ENCODE measurements at regions not wholly inside any gene's neighbourhood (a gene's known extent, or its start where the extent isn't known, plus 50 kb on each side); places are given as distances from the start of the nearest gene placed in this dataset.

- DNase-seq (ENCODE audit: low spot score), result no peak
These were observed 69.1 kb upstream of the TBCA start for GRCh38 chr5:77845324-77845646.

DNA sequence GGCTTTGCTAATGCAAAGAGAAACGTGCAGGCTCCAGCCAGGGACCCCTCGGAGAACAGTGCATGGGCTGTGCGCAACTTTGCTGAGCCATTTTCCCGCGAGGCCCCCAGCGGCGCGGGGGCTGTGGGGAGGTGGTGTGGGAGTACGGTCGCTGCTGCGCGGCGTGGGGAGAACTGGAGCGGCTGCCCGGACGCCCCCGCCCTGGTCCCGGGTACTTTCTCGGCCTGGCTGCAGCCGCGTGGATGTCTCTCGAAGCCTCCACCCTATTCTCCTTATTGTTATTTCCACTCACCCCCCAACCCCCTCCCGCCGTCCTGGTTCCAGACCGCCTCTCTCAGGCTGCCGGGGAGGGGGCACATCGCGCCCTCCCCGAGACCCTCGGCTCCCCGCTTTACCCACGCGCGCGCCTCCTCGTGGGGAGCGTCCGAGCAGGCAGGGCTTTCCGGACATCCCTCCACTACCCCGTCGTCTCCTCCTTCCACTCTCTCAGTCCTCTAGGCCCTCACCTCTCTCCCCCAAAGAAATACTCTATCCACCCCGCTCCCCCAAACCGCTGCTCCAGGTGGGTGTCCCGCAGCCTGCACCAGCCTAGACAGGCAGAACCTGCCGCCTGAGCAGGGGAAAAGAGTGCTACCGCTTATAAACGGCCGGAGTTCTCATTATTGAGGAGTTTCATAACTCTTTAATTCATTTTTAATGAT lies 68.6 kb upstream of the TBCA start:
- no peak for DNase-seq (ENCODE audit: low spot score)

DNA sequence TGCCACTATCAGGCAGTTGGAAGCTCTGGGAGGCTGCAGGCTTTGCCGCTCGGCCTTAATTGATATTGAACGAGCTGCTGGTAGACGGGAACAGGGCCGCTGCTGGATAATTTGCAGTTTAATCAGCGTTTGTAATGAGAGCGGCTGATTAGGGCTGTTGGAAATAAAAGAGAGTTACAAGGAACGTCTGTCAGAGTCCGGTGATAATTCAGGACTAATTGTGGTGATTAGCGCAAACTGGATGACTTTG lies 68.2 kb upstream of the TBCA start:
- DNase-seq (ENCODE audit: low spot score), result no peak

DNA sequence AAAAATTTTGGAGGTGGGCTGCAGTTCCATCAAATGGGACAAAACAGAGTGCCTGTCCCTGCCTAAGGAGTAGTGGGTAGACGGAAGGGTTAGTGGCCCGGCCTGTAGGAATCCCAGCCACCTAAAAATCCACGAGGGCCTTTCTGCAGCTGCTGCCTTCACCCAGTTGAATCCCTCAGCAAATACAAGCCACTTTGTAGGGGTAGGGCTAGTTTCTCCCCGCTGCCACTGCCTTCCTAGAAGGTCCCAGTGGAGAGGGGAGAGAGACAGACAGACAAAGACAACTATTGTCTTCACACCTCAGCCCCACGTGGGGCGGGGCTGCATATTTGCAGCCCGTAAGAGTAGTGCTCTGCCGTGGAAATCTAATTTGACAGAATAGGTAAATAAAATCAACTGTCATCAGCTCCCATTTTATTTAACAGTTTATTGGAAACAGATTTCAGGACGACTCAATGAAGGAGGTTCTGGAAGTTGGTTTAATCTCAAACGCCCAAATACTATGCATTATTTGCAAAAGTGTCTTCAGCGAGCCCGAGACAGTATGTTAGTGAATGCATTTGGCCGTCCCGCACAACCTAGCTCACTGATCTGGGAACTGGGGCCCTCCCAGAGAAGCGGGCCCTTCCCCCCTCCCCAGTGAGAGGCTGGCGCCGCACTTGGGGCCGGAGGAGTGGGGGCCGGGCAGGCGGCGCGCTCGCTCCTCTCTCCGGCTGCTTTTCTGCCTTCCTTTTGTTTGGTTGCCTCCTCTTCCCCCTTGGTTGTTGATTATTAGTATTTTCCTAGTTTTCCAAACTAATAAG lies 67.6 kb upstream of the TBCA start:
- DNase-seq (ENCODE audit: low spot score), result no peak

GRCh38 chr5:77842243-77842642 lies 66.1 kb upstream of the TBCA start:
- DNase-seq (ENCODE audit: low spot score), result no peak

DNA sequence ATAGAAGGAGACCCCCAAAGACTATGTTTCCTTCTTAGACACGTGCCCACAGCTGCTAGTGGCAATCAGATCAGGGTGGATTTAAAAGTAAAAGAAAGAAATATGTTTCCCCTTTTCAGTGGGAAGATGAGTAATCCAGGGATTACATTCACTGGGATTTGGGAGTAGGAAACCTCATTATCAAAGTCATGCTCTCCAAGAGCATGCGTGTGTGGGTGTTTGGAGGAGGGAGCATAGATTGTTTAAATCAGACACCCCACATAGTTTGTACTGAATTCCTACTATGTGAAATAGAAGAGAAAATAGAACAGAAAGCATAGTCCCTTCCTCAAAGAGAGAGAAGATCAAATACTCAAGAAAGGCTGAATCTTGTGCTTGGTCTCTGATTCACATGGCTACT lies 65.5 kb upstream of the TBCA start:
- DNase-seq (ENCODE audit: low spot score), result no peak

- DNase-seq (ENCODE audit: low spot score), result no peak
These were observed 64.8 kb upstream of the TBCA start for GRCh38 chr5:77840930-77841329.

DNA sequence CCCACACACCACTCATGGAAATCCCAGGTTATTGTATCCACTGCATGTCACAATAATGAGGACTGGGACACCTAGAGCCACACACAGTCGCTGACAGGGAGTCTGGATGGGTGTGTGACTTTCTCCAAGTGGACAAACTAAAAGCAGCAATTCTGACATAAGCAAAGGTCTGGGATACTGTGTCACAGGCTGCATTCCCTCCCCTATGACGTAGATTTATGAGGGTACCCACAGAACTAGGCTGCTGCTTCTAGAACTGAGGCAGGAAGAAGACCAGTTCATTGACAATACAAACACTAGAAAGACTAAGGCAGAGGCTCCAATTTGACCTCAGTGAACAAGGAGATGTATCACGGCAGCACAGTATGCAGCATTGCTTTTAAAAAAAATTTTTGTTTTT lies 63.6 kb upstream of the TBCA start:
- DNase-seq (ENCODE audit: low spot score), result no peak

DNA sequence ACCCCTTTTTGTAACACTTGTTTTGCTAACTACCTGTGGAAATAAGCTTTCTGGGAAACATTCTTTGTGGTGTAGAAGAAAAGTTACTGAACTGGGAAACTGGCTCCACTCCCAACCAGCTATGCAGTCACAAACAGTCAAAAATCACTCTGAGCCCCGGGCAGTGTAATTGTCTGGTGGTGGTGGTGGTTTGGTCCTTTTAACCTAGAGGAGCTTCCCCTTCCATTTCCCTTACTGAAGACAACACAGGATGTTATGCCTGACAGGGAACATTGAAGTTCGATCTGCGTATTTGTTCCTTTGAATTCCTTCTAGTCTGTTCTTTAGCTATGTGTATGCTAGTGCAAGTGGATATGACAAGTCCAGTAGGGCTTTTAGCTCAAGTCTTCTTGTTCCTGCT lies 56.8 kb upstream of the TBCA start:
- DNase-seq (ENCODE audit: low spot score), result no peak

- no peak for DNase-seq (ENCODE audit: low spot score)
These were observed 56.1 kb upstream of the TBCA start for GRCh38 chr5:77832166-77832770.

DNA sequence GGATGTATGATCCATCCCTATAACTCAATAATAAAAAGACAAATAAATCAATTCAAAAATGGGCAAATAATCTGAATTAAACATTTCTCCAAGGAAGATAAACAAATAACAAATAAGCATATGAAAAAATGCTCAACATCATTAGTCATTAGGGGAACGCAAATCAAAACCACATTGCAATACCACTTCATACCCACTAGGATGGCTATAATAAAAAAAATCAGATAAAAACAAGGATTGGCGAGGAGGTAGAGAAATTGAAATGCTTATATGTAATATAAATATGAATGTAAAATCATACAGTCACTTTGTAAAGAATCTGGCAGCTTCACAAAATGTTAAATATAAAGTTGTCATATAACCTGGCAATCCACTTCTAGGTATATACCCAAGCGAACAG lies 52.3 kb upstream of the TBCA start:
- DNase-seq (ENCODE audit: low spot score), result no peak

Data from HT-29 (cell line).